Vagina (tissue), 2 donors: ENCODE measurements at regions not wholly inside any gene's neighbourhood (a gene's known extent, or its start where the extent isn't known, plus 50 kb on each side); places are given as distances from the start of the nearest gene placed in this dataset.

Experiments
- DNase-seq, 2 donors: peaks; one replicate each; pipeline ENCODE4 v3.0.0-alpha.2; 2017; ENCODE audit errors: extremely low spot score in 2 of 2
- H3K27ac ChIP-seq: fragments of 200-600 bp; sonication (generic); one replicate; pipeline ENCODE4 v1.5.1; 2019
- H3K27me3 ChIP-seq: fragments of 200-600 bp; sonication (generic); one replicate; pipeline ENCODE4 v1.5.1; 2019
- H3K36me3 ChIP-seq, 2 donors: fragments of 200-600 bp; sonication (generic); one replicate each; pipeline ENCODE4 v1.5.1; 2017 to 2019
- H3K4me1 ChIP-seq: fragments of 200-600 bp; sonication (generic); one replicate; pipeline ENCODE4 v1.5.1; 2019
- H3K4me3 ChIP-seq, 2 donors: fragments of 200-600 bp; sonication (generic); 1 replicate in 1 of 2; 2 replicates in 1 of 2; pipeline ENCODE4 v1.5.1; 2016 to 2019
- H3K9me3 ChIP-seq: fragments of 200-600 bp; sonication (generic); one replicate; pipeline ENCODE4 v1.5.1; 2019
- POLR2A ChIP-seq, 2 donors: fragments of 450-650 bp; IDR thresholded peaks; one replicate each; pipeline ENCODE4 v1.6.1; 2017; ENCODE audit warnings: antibody characterized with exemption in 2 of 2, mild to moderate bottlenecking in 2 of 2, moderate library complexity in 2 of 2
- POLR2AphosphoS5 ChIP-seq, 2 donors: sonication (generic); formaldehyde crosslinking; IDR thresholded peaks; one replicate each; pipeline ENCODE4 v1.9.0; 2017; ENCODE audit warnings: antibody characterized with exemption in 2 of 2, mild to moderate bottlenecking in 2 of 2, low read depth in 1 of 2; ENCODE audit not compliant: insufficient read depth in 1 of 2
- intact Hi-C: fragments of 100-400 bp; cut with DNase I; formaldehyde crosslinking; loops from one replicate; pipeline ENCODE4 v1.15.1; 2023
- TF ChIP-seq, protein P1 (sequence below), 3 experiments: fragments of 450-650 bp in 2 of 3; fragments of 200-600 bp in 1 of 3; sonication (generic) in 1 of 3; IDR thresholded peaks; one replicate each; pipeline ENCODE4 v1.5.1; 2017 to 2019; ENCODE audit warnings: antibody characterized with exemption in 3 of 3, mild to moderate bottlenecking in 2 of 3, moderate library complexity in 2 of 3

DNA sequence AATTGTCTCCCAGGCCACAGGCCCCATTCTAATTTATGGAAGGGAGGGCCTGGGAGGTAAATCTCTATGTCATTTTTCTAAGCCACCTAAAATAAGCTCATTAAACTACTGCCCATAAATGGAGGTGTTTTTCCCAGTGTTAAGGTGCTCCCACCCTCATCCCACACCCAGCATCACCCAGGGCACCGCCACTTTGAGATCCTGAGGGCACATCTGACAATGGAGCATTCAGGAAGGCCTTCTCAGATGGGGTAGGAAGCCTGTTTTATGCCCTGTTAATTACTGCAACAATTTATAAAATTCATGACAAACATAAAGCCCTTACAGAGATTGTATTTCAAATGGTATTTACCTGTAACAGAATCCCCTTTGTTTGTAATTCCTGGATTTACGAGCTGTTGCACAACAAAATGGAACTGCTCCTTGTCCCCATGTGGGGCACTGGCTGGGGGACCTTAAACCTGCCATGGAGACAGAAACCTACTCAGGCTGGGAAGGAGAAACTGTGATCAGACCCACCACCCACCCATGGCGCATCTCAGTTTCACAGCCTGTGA, 319.5 kb upstream of the USP24 start:
- no peak for DNase-seq
- Histone ChIP-seq H3K27me3 (no peaks in the 10 kb centered on the region), H3K4me1 (no peaks in the 10 kb centered on the region), H3K9me3 (no peaks in the 10 kb centered on the region), H3K27ac (no peak overlapping the region), H3K4me3 (no peak overlapping the region), H3K36me3 (no peaks in the 10 kb centered on the region)
- intact Hi-C loops = no loop called here
- TF ChIP-seq, protein P1, sequence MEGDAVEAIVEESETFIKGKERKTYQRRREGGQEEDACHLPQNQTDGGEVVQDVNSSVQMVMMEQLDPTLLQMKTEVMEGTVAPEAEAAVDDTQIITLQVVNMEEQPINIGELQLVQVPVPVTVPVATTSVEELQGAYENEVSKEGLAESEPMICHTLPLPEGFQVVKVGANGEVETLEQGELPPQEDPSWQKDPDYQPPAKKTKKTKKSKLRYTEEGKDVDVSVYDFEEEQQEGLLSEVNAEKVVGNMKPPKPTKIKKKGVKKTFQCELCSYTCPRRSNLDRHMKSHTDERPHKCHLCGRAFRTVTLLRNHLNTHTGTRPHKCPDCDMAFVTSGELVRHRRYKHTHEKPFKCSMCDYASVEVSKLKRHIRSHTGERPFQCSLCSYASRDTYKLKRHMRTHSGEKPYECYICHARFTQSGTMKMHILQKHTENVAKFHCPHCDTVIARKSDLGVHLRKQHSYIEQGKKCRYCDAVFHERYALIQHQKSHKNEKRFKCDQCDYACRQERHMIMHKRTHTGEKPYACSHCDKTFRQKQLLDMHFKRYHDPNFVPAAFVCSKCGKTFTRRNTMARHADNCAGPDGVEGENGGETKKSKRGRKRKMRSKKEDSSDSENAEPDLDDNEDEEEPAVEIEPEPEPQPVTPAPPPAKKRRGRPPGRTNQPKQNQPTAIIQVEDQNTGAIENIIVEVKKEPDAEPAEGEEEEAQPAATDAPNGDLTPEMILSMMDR (IDR thresholded peaks at IDR 0.05) = no peak
- TF ChIP-seq POLR2AphosphoS5 (IDR thresholded peaks at IDR 0.05; ENCODE audit: insufficient read depth in 1 of 2, low read depth in 1 of 2) = no peak
- TF ChIP-seq POLR2A (IDR thresholded peaks at IDR 0.05) = no peak

DNA sequence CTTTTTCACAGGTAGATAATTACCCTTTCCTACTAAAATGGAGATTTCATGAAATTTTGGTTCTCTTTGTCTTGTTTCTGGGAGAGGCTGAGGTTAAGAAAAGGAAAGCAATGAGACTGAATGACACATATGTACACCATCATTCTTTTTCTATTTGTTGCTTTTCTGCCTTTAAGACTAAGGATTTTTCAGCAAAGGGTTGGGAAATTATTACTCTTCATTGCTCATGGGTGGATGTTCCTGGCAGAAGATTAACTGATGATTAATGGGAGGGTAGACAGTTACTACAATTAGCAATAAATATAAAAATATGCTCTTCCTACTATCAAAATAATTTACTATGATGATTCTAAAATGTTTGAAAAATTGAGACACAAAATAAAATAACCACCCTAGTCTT, 316.5 kb upstream of the USP24 start:
- TF ChIP-seq, protein P1 (IDR thresholded peaks at IDR 0.05) = no peak
- peak in 1 of 2 donors; percentile 27 for TF ChIP-seq POLR2AphosphoS5 (IDR thresholded peaks at IDR 0.05; ENCODE audit: insufficient read depth in 1 of 2, low read depth in 1 of 2)
- TF ChIP-seq POLR2A (IDR thresholded peaks at IDR 0.05) = no peak
- intact Hi-C loops = no loop called here
- Histone ChIP-seq H3K9me3 (no peaks in the 10 kb centered on the region), H3K36me3 (no peaks in the 10 kb centered on the region), H3K27ac (peak overlapping the region; percentile 25), H3K27me3 (no peaks in the 10 kb centered on the region), H3K4me1 (no peaks in the 10 kb centered on the region), H3K4me3 (no peak overlapping the region)
- no peak for DNase-seq

DNA sequence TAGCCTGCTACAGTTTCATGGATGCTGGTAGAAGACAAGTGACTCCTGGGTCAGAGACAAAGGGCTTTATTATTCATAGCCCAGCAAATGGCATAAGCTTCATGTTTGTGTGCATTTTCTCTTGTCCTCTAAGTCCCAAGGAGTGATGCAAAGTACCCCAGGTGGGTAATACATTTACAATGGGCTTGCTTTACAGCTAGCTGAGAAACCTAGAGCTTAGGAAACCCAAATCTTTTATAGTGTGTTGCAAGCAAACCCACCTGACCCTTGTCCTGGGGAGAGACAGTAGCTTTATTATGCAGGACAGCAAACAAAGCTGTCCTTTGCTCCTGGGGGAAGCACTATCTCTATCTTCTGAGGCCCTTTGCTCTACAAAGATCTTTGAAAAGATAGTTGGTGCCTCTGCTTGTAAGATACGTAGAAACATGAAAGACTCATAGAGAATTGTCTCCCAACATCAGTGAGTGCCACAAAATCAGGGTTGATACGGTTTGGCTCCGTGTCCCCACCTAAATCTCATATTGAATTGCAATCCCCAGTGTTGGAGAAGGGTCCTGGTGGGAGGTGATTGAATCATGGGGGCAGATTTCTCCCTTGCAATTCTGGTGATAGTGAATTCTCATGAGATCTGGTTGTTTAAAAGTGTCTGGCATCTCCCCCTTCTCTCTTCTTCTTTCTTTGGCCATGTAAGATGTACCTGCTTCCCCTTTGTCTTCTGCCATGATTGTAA, 315.8 kb upstream of the USP24 start:
- TF ChIP-seq POLR2AphosphoS5 (IDR thresholded peaks at IDR 0.05; ENCODE audit: insufficient read depth in 1 of 2, low read depth in 1 of 2) (no peak), POLR2A (IDR thresholded peaks at IDR 0.05) (no peak)
- TF ChIP-seq, protein P1 (IDR thresholded peaks at IDR 0.05) = no peak
- Histone ChIP-seq H3K4me3 (no peak overlapping the region), H3K9me3 (no peaks in the 10 kb centered on the region), H3K27ac (peak overlapping the region; percentile 25), H3K27me3 (no peaks in the 10 kb centered on the region), H3K4me1 (no peaks in the 10 kb centered on the region), H3K36me3 (no peaks in the 10 kb centered on the region)
- DNase-seq = no peak
- intact Hi-C loops = no loop called here

DNA sequence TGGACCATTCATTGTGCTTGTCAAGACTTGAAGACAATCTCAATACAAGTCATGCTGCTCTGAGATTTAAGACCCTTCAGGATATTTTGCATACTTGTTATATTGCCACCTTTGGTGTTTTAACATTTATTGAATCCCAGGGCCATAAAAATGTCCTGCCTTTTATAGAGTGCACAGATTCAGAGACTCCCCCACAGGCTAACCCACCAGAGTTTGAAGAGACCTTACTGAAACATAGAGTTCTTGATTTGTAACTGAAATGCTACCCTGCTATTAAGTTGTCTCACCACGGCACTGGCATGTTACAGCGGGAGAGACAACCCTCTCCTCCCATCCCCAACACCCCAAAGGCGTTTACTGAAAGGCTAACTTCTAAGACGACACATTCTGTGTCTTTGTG, 313.9 kb upstream of the USP24 start:
- Histone ChIP-seq H3K4me3 (no peak overlapping the region), H3K27ac (no peak overlapping the region), H3K9me3 (no peaks in the 10 kb centered on the region), H3K4me1 (no peaks in the 10 kb centered on the region), H3K27me3 (no peaks in the 10 kb centered on the region), H3K36me3 (no peaks in the 10 kb centered on the region)
- intact Hi-C loops = no loop called here
- no peak for DNase-seq
- TF ChIP-seq POLR2AphosphoS5 (IDR thresholded peaks at IDR 0.05; ENCODE audit: insufficient read depth in 1 of 2, low read depth in 1 of 2) (no peak), POLR2A (IDR thresholded peaks at IDR 0.05) (no peak)
- TF ChIP-seq, protein P1 (IDR thresholded peaks at IDR 0.05) = no peak

DNA sequence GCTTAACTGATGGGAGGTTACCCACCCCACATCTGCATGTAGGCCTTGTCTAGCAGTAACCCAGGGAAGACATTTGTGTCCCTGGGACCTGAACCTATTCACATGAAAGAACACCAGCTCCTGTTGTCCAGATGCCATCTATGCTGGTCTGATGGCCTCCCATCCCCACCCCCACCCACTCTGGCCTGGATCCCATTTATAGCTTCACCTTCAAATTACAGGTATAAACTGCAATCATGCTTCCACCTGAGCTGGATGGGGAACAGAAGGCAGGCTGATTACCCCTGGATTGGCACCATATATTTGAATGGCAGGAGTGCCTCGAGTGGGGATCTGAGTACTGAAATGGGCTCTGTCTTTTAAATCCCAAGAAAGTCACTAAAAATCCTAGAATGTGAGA, 312.7 kb upstream of the USP24 start:
- H3K27ac ChIP-seq = peak overlapping the region; percentile 23
- H3K27me3 ChIP-seq = no peaks in the 10 kb centered on the region
- DNase-seq = no peak
- H3K4me3 ChIP-seq = no peak overlapping the region
- TF ChIP-seq POLR2AphosphoS5 (IDR thresholded peaks at IDR 0.05; ENCODE audit: insufficient read depth in 1 of 2, low read depth in 1 of 2) = no peak
- no peak for TF ChIP-seq POLR2A (IDR thresholded peaks at IDR 0.05)
- TF ChIP-seq, protein P1 (IDR thresholded peaks at IDR 0.05) = no peak
- no peaks in the 10 kb centered on the region for H3K9me3 ChIP-seq
- H3K4me1 ChIP-seq = no peaks in the 10 kb centered on the region
- H3K36me3 ChIP-seq = no peaks in the 10 kb centered on the region
- intact Hi-C loops = no loop called here
